AG04449 (cell line): ENCODE measurements at regions not wholly inside any gene's neighbourhood (a gene's known extent, or its start where the extent isn't known, plus 50 kb on each side); places are given as distances from the start of the nearest gene placed in this dataset.

ENCODE experiments used
- CTCF ChIA-PET: fragments of 350-600 bp; formaldehyde crosslinking; extraction: SDS; loops from one replicate; lab custom pipeline; 2021; ENCODE audit warnings: antibody characterized with exemption; lab: Yijun Ruan, JAX
- POLR2A ChIA-PET: fragments of 400-600, 350-600 bp; formaldehyde crosslinking; extraction: SDS; loops from one replicate; lab custom pipeline; 2020; ENCODE audit warnings: antibody characterized with exemption, inconsistent platforms; lab: Yijun Ruan, JAX
- DNase-seq: peaks from one replicate; pipeline ENCODE4 v3.0.0-alpha.2; 2010; ENCODE audit warnings: low read depth, low spot score
- H3K4me3 ChIP-seq: 2 replicates; pipeline ENCODE4 v1.5.1; 2011; ENCODE audit warnings: low read depth, mild to moderate bottlenecking, control low read depth, low read length
- CTCF ChIP-seq: IDR thresholded peaks from one replicate; pipeline ENCODE4 v1.5.1; 2011; ENCODE audit warnings: mild to moderate bottlenecking, moderate library complexity, low read length, control low read depth, inconsistent platforms; ENCODE audit not compliant: insufficient read depth; ENCODE audit errors: missing control alignments

GRCh38 chr3:35383216-35383615, 256.1 kb upstream of the ARPP21 start:
- TF ChIP-seq CTCF = no peak
- POLR2A ChIA-PET = no interaction called here
- no peak for DNase-seq
- CTCF ChIA-PET = no interaction called here
- no peak overlapping the region for H3K4me3 ChIP-seq

GRCh38 chr3:35383719-35384555, 255.4 kb upstream of the ARPP21 start:
- no peak overlapping the region for H3K4me3 ChIP-seq
- no peak for TF ChIP-seq CTCF
- DNase-seq = no peak
- CTCF ChIA-PET = no interaction called here
- POLR2A ChIA-PET = no interaction called here

GRCh38 chr3:35385271-35385670, 254.1 kb upstream of the ARPP21 start:
- no peak for DNase-seq
- no peak overlapping the region for H3K4me3 ChIP-seq
- CTCF ChIA-PET = no interaction called here

GRCh38 chr3:35389907-35390306, 249.4 kb upstream of the ARPP21 start:
- CTCF ChIA-PET = no interaction called here
- no peak for TF ChIP-seq CTCF
- no peak for DNase-seq
- POLR2A ChIA-PET = no interaction called here
- H3K4me3 ChIP-seq = no peak overlapping the region

More at GRCh38 chr3:35385271-35385670, 254.1 kb upstream of the ARPP21 start:
- POLR2A ChIA-PET = no interaction called here
- no peak for TF ChIP-seq CTCF

- no peak for DNase-seq
- H3K4me3 ChIP-seq = no peak overlapping the region
- TF ChIP-seq CTCF = no peak
- ChIA-PET CTCF (no interaction called here), POLR2A (no interaction called here)
These were observed 247.1 kb upstream of the ARPP21 start for GRCh38 chr3:35392187-35392586.

- TF ChIP-seq CTCF = no peak
- POLR2A ChIA-PET = no interaction called here
- no peak overlapping the region for H3K4me3 ChIP-seq
- CTCF ChIA-PET = no interaction called here
- DNase-seq = no peak
These were observed 245.2 kb upstream of the ARPP21 start for GRCh38 chr3:35393901-35394799.
